WTC11 (cell line): ENCODE measurements at regions not wholly inside any gene's neighbourhood (a gene's known extent, or its start where the extent isn't known, plus 50 kb on each side); places are given as distances from the start of the nearest gene placed in this dataset.

ENCODE experiments used
- ATAC-seq: fragments of 200-7000 bp; cut with Tn5 transposase; 2 replicates; pipeline ENCODE4 v1.10.0; 2021; ENCODE audit warnings: mild to moderate bottlenecking, moderate library complexity
- CTCF ChIA-PET: fragments of 300-600 bp; sonication (Branson Sonifier 250); formaldehyde crosslinking; loops from one replicate; lab custom pipeline; 2021; ENCODE audit warnings: antibody characterized with exemption; lab: Charles Lee
- POLR2A ChIA-PET: fragments of 350-600 bp; sonication (Branson Sonifier 250); formaldehyde crosslinking; loops from one replicate; lab custom pipeline; 2021; ENCODE audit warnings: antibody characterized with exemption; lab: Charles Lee
- DNase-seq: peaks from one replicate; pipeline ENCODE4 v3.0.0; 2021; ENCODE audit warnings: low spot score
- H3K27ac Mint-ChIP-seq: 2 replicates; pipeline ENCODE4 v1.8.0; 2021; ENCODE audit warnings: mixed read lengths
- H3K27me3 Mint-ChIP-seq: 2 replicates; pipeline ENCODE4 v1.8.0; 2021; ENCODE audit warnings: low read depth, mild to moderate bottlenecking, moderate library complexity, mixed read lengths
- H3K36me3 Mint-ChIP-seq: 2 replicates; pipeline ENCODE4 v1.8.0; 2021; ENCODE audit warnings: mixed read lengths
- H3K4me1 Mint-ChIP-seq: 2 replicates; pipeline ENCODE4 v1.8.0; 2022; ENCODE audit warnings: mixed read lengths
- H3K4me3 Mint-ChIP-seq: 2 replicates; pipeline ENCODE4 v1.8.0; 2021; ENCODE audit warnings: mild to moderate bottlenecking, moderate library complexity, mixed read lengths
- H3K9me3 Mint-ChIP-seq: 2 replicates; pipeline ENCODE4 v1.8.0; 2021; ENCODE audit warnings: mixed read lengths
- ETV6 ChIP-seq: sonication (generic); formaldehyde crosslinking; IDR thresholded peaks from 2 replicates; pipeline ENCODE4 v1.8.1; 2022; ENCODE audit warnings: mild to moderate bottlenecking, missing genetic modification reagents
- FOXP4 ChIP-seq: sonication (generic); formaldehyde crosslinking; IDR thresholded peaks from 2 replicates; pipeline ENCODE4 v1.8.0; 2022; ENCODE audit warnings: mild to moderate bottlenecking, missing genetic modification reagents
- GABPB1 ChIP-seq: sonication (generic); formaldehyde crosslinking; IDR thresholded peaks from 2 replicates; pipeline ENCODE4 v1.8.1; 2023; ENCODE audit warnings: mild to moderate bottlenecking, missing genetic modification reagents
- JAZF1 ChIP-seq: fragments of 250-450 bp; sonication (Bioruptor Pico); IDR thresholded peaks from 2 replicates; pipeline ENCODE4 v1.9.0; 2021; ENCODE audit warnings: moderate library complexity, mild to moderate bottlenecking, inconsistent platforms
- JUN ChIP-seq: sonication (generic); formaldehyde crosslinking; IDR thresholded peaks from 2 replicates; pipeline ENCODE4 v1.8.0; 2023; ENCODE audit warnings: mild to moderate bottlenecking, missing genetic modification reagents
- NR1H2 ChIP-seq: sonication (generic); formaldehyde crosslinking; IDR thresholded peaks from 2 replicates; pipeline ENCODE4 v1.9.0; 2021; ENCODE audit warnings: mild to moderate bottlenecking, moderate library complexity, missing genetic modification reagents
- SOX15 ChIP-seq: fragments of 250-450 bp; sonication (Bioruptor Pico); IDR thresholded peaks from 2 replicates; pipeline ENCODE4 v1.9.0; 2021; ENCODE audit warnings: mild to moderate bottlenecking
- ZBTB43 ChIP-seq: sonication (generic); formaldehyde crosslinking; IDR thresholded peaks from 2 replicates; pipeline ENCODE4 v1.8.1; 2023; ENCODE audit warnings: mild to moderate bottlenecking, missing genetic modification reagents
- ZNF138 ChIP-seq: sonication (generic); formaldehyde crosslinking; conservative IDR thresholded peaks from 2 replicates; pipeline ENCODE4 v1.8.1; 2022; ENCODE audit warnings: mild to moderate bottlenecking, moderate library complexity, missing genetic modification reagents
- ZNF317 ChIP-seq: sonication (generic); formaldehyde crosslinking; IDR thresholded peaks from 2 replicates; pipeline ENCODE4 v1.8.1; 2023; ENCODE audit warnings: low read depth, mild to moderate bottlenecking, moderate library complexity, missing genetic modification reagents, borderline replicate concordance
- TF ChIP-seq, protein P1 (sequence below): fragments of 250-450 bp; sonication (Bioruptor Pico); IDR thresholded peaks from 2 replicates; pipeline ENCODE4 v1.9.0; 2021; ENCODE audit warnings: mild to moderate bottlenecking
- TF ChIP-seq, protein P2 (sequence below): fragments of 250-450 bp; sonication (Bioruptor Pico); IDR thresholded peaks from 2 replicates; pipeline ENCODE4 v2.1.2; 2022; ENCODE audit warnings: mild to moderate bottlenecking, moderate library complexity
- TF ChIP-seq, protein P3 (sequence below): fragments of 250-450 bp; sonication (Bioruptor Pico); IDR thresholded peaks from 2 replicates; pipeline ENCODE4 v1.9.0; 2021; ENCODE audit warnings: mild to moderate bottlenecking
- TF ChIP-seq, protein P4 (sequence below): sonication (generic); formaldehyde crosslinking; IDR thresholded peaks from 2 replicates; pipeline ENCODE4 v1.8.0; 2022; ENCODE audit warnings: mild to moderate bottlenecking, missing genetic modification reagents
- TF ChIP-seq, protein P5 (sequence below): sonication (generic); formaldehyde crosslinking; IDR thresholded peaks from 2 replicates; pipeline ENCODE4 v1.8.0; 2022; ENCODE audit warnings: mild to moderate bottlenecking, missing genetic modification reagents

DNA sequence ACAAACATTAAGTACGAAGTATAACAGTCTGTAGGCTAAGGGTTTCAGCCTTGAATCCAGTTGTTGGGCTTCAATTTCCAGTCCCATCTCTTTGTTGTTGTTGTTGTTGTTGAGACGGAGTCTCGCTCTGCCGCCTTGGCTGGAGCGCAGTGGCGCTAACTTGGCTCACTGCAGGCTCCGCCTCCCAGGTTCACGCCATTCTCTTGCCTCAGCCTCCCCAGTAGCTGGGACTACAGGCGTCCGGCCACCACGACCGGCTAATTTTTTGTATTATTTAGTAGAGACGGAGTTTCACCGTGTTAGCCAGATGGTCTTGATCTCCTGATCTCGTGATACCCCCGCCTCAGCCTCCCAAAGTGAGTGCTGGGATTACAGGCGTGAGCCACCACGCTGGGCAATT is 464.9 kb downstream of the ANKRD7 start:
- DNase-seq (no peak), ATAC-seq (no peak)
- no peaks in the 10 kb centered on the region for H3K4me1 Mint-ChIP-seq
- no peak overlapping the region for H3K4me3 Mint-ChIP-seq
- H3K36me3 Mint-ChIP-seq, result no peaks in the 10 kb centered on the region
- no peak overlapping the region for H3K27ac Mint-ChIP-seq
- TF ChIP-seq ZBTB43, result no peak
- no peak for TF ChIP-seq JAZF1 (CRISPR knock-in tag)
- no peak for TF ChIP-seq ZNF138 (CRISPR knock-in tag)
- TF ChIP-seq GABPB1, result no peak
- TF ChIP-seq, protein P1, sequence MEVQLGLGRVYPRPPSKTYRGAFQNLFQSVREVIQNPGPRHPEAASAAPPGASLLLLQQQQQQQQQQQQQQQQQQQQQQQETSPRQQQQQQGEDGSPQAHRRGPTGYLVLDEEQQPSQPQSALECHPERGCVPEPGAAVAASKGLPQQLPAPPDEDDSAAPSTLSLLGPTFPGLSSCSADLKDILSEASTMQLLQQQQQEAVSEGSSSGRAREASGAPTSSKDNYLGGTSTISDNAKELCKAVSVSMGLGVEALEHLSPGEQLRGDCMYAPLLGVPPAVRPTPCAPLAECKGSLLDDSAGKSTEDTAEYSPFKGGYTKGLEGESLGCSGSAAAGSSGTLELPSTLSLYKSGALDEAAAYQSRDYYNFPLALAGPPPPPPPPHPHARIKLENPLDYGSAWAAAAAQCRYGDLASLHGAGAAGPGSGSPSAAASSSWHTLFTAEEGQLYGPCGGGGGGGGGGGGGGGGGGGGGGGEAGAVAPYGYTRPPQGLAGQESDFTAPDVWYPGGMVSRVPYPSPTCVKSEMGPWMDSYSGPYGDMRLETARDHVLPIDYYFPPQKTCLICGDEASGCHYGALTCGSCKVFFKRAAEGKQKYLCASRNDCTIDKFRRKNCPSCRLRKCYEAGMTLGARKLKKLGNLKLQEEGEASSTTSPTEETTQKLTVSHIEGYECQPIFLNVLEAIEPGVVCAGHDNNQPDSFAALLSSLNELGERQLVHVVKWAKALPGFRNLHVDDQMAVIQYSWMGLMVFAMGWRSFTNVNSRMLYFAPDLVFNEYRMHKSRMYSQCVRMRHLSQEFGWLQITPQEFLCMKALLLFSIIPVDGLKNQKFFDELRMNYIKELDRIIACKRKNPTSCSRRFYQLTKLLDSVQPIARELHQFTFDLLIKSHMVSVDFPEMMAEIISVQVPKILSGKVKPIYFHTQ, result no peak
- ChIA-PET POLR2A (no interaction called here), CTCF (no interaction called here)
- no peaks in the 10 kb centered on the region for H3K9me3 Mint-ChIP-seq
- no peaks in the 10 kb centered on the region; the same call in 1 of the 2 replicates for H3K27me3 Mint-ChIP-seq

GRCh38 chr7:118696879-118697278 is 472.4 kb downstream of the ANKRD7 start:
- Mint-ChIP-seq H3K36me3 (no peaks in the 10 kb centered on the region), H3K27ac (no peak overlapping the region), H3K9me3 (no peaks in the 10 kb centered on the region), H3K4me1 (no peaks in the 10 kb centered on the region), H3K27me3 (no peaks in the 10 kb centered on the region; the same call in 1 of the 2 replicates), H3K4me3 (no peak overlapping the region)
- ATAC-seq, result no peak
- TF ChIP-seq, protein P2, sequence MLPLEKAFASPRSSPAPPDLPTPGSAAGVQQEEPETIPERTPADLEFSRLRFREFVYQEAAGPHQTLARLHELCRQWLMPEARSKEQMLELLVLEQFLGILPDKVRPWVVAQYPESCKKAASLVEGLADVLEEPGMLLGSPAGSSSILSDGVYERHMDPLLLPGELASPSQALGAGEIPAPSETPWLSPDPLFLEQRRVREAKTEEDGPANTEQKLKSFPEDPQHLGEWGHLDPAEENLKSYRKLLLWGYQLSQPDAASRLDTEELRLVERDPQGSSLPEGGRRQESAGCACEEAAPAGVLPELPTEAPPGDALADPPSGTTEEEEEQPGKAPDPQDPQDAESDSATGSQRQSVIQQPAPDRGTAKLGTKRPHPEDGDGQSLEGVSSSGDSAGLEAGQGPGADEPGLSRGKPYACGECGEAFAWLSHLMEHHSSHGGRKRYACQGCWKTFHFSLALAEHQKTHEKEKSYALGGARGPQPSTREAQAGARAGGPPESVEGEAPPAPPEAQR (CRISPR knock-in tag), result no peak
- TF ChIP-seq, protein P3, sequence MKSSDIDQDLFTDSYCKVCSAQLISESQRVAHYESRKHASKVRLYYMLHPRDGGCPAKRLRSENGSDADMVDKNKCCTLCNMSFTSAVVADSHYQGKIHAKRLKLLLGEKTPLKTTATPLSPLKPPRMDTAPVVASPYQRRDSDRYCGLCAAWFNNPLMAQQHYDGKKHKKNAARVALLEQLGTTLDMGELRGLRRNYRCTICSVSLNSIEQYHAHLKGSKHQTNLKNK (CRISPR knock-in tag), result no peak
- TF ChIP-seq SOX15 (CRISPR knock-in tag), result no peak
- DNase-seq, result no peak
- ChIA-PET POLR2A (no interaction called here), CTCF (interaction anchor here (0.5 kb wide), 1 partner anchor 80 kb away, joined by 3 read pairs; no protein-coding TSS in a partner anchor)

GRCh38 chr7:118699222-118699621 is 474.7 kb downstream of the ANKRD7 start:
- ATAC-seq (no peak), DNase-seq (no peak)
- Mint-ChIP-seq H3K4me3 (no peak overlapping the region), H3K27me3 (no peaks in the 10 kb centered on the region), H3K27ac (no peak overlapping the region), H3K9me3 (no peaks in the 10 kb centered on the region), H3K36me3 (no peaks in the 10 kb centered on the region), H3K4me1 (no peaks in the 10 kb centered on the region)
- ChIA-PET POLR2A (no interaction called here), CTCF (no interaction called here)
- TF ChIP-seq ETV6 (CRISPR knock-in tag) (no peak), NR1H2 (CRISPR knock-in tag) (no peak), FOXP4 (CRISPR knock-in tag) (no peak), ZNF317 (CRISPR knock-in tag) (no peak), ZBTB43 (no peak), JUN (CRISPR knock-in tag) (no peak)
- TF ChIP-seq, protein P4, sequence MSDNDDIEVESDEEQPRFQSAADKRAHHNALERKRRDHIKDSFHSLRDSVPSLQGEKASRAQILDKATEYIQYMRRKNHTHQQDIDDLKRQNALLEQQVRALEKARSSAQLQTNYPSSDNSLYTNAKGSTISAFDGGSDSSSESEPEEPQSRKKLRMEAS, result no peak
- TF ChIP-seq, protein P5, sequence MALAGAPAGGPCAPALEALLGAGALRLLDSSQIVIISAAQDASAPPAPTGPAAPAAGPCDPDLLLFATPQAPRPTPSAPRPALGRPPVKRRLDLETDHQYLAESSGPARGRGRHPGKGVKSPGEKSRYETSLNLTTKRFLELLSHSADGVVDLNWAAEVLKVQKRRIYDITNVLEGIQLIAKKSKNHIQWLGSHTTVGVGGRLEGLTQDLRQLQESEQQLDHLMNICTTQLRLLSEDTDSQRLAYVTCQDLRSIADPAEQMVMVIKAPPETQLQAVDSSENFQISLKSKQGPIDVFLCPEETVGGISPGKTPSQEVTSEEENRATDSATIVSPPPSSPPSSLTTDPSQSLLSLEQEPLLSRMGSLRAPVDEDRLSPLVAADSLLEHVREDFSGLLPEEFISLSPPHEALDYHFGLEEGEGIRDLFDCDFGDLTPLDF (CRISPR knock-in tag), result no peak
- TF ChIP-seq, protein P3 (CRISPR knock-in tag), result no peak
